AG04449 (cell line): ENCODE measurements at regions not wholly inside any gene's neighbourhood (a gene's known extent, or its start where the extent isn't known, plus 50 kb on each side); places are given as distances from the start of the nearest gene placed in this dataset.

Experiments used
- CTCF ChIA-PET: fragments of 350-600 bp; formaldehyde crosslinking; extraction: SDS; loops from one replicate; lab custom pipeline; 2021; ENCODE audit warnings: antibody characterized with exemption; lab: Yijun Ruan, JAX
- POLR2A ChIA-PET: fragments of 400-600, 350-600 bp; formaldehyde crosslinking; extraction: SDS; loops from one replicate; lab custom pipeline; 2020; ENCODE audit warnings: antibody characterized with exemption, inconsistent platforms; lab: Yijun Ruan, JAX
- DNase-seq: peaks from one replicate; pipeline ENCODE4 v3.0.0-alpha.2; 2010; ENCODE audit warnings: low read depth, low spot score
- H3K4me3 ChIP-seq: 2 replicates; pipeline ENCODE4 v1.5.1; 2011; ENCODE audit warnings: low read depth, mild to moderate bottlenecking, control low read depth, low read length
- TF ChIP-seq, protein P1 (sequence below): IDR thresholded peaks from one replicate; pipeline ENCODE4 v1.5.1; 2011; ENCODE audit warnings: mild to moderate bottlenecking, moderate library complexity, low read length, control low read depth, inconsistent platforms; ENCODE audit not compliant: insufficient read depth; ENCODE audit errors: missing control alignments

DNA sequence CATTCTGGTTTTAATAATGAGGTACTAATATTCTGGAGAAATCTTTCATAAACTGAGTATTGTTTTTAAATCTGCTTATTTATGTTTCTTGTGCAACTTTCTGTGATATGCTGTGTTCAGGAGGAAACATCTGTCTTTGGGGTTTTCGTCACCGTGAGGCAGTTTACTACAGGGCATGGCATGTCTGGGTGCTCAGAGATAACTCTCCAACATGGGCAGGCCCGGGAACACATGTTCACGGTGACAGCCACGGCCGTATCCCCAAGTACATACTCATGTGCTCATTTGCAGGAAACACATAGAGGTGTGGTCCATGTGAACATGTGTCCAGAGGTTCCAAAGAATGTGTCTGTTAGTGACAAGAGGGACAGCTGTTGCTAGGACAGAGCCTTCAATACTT lies 62.1 kb upstream of the CNKSR3 start:
- TF ChIP-seq, protein P1, sequence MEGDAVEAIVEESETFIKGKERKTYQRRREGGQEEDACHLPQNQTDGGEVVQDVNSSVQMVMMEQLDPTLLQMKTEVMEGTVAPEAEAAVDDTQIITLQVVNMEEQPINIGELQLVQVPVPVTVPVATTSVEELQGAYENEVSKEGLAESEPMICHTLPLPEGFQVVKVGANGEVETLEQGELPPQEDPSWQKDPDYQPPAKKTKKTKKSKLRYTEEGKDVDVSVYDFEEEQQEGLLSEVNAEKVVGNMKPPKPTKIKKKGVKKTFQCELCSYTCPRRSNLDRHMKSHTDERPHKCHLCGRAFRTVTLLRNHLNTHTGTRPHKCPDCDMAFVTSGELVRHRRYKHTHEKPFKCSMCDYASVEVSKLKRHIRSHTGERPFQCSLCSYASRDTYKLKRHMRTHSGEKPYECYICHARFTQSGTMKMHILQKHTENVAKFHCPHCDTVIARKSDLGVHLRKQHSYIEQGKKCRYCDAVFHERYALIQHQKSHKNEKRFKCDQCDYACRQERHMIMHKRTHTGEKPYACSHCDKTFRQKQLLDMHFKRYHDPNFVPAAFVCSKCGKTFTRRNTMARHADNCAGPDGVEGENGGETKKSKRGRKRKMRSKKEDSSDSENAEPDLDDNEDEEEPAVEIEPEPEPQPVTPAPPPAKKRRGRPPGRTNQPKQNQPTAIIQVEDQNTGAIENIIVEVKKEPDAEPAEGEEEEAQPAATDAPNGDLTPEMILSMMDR, result no peak
- POLR2A ChIA-PET, result no interaction called here
- no peak for DNase-seq
- CTCF ChIA-PET, result no interaction called here
- no peak overlapping the region for H3K4me3 ChIP-seq

DNA sequence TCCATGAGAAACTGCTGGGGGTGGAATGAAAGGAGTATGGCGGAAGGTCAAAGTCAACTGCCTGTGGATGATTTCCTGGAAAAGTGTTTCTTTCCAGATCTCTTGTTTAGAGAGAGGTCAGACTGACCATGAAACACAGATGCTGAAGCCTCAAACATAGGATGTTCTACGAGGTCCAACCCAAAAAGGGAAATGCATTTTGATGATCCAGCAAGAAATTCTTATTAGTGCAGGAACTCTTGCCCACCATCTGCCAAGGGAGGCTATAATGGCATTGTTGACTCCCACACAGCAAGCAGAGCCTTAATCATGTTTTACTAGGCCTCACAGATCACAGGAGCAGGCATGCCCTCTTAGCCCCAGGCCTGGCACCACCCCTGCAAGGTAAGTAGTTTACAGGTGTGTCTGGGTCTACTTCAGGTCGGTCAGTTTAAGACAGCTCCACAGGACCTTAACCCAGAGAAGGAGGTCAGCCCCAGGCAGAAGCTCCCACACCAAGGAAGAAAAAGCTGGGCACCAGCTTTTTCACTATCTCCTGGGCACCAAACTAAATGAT lies 67.6 kb upstream of the CNKSR3 start:
- H3K4me3 ChIP-seq, result no peak overlapping the region
- no peak for DNase-seq
- CTCF ChIA-PET, result no interaction called here
- TF ChIP-seq, protein P1, result no peak
- POLR2A ChIA-PET, result no interaction called here

DNA sequence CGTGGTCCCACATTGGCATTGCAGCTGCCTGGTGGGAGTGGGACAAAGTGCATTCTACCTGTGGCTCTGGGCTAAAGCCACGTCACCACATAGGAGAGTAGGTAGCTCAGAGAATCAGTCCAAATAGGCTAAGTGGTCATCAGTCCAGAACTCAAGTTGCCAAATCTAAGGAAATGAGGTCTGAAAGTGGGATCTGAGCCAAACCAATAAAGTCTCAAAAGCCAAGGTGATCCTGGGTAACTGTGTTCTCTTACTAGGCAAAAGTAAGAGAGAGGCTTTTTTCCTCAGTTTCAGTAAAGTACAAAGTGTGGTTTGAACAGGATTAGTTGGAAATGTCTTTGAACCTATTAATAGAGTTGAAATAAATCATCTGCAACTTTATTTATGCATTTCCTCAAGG lies 68.6 kb upstream of the CNKSR3 start:
- POLR2A ChIA-PET, result no interaction called here
- TF ChIP-seq, protein P1, result no peak
- no peak for DNase-seq
- H3K4me3 ChIP-seq, result no peak overlapping the region
- CTCF ChIA-PET, result no interaction called here

DNA sequence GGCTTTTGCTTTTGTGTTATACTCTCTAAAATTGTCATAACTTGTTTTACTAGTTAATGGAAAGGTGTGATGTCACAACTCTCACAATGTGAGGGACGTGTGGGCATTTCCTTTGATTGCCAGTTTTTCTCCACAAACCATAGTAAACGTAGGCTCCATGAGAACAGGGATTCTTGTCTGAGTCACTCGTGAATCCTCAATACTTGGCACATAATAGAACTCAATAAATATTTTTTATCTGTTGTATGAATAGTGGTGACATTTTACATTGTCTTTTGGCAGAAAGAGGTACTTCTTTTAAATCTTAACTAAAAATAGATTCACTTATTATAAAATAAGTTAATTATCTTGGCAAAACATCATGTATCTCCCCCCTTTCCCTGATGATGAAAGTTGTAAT lies 69.0 kb upstream of the CNKSR3 start:
- CTCF ChIA-PET, result no interaction called here
- TF ChIP-seq, protein P1, result no peak
- DNase-seq, result no peak
- H3K4me3 ChIP-seq, result no peak overlapping the region
- POLR2A ChIA-PET, result no interaction called here

DNA sequence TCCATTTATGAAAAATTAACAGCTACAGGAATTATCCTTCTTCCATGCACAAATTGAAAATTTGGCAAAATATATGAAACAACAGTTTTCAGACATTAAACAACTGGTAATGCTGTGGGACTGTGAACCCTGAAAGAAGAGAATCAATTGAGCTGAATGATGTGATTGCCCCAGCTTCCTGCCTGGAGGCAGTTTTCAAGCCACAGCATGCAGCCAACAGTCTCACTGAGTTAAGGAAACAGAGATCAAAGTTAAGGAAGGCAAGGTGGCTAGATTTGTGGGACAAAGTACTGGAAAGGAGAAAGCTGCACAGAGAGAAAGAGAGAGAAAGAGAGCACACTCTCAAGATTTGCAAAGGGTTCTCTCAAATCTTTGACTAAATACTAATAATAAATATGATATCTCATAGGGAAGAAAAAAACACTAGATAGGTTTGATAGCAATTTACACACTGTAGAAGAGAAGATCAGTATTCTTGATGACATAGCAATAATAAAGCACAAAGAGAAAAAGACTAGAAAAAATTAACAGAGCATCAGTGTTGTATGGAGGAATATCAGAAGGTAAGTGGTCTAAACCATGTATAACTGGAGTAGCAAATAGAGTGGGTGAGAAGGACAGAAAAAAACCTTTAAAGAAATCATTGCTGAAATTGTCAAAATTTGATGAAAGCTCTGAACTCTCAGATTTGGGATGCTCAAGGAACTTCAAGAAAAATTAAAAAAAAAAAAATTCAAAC lies 70.1 kb upstream of the CNKSR3 start:
- POLR2A ChIA-PET, result no interaction called here
- TF ChIP-seq, protein P1, result no peak
- CTCF ChIA-PET, result interaction anchor here (0.9 kb wide), 1 partner anchor 25 kb away, joined by 3 read pairs; no protein-coding TSS in a partner anchor
- no peak overlapping the region for H3K4me3 ChIP-seq
- no peak for DNase-seq

DNA sequence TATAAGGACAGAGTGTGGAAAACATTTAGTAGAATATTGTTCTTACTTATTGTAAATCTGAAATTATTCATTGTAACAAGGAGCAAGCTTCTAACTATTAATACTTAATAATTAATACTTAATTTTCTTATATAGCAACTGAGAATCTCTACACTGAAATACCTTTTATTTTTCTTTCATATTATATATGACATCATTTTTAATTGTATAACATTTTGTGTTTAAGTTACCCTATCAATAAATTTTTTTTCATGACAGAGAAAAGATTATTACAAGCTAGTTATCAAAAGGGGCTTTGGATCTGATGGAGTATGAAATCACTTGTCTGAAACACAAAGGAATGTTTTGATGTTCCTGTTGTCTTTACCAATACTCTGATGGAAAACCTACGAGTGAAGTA lies 72.2 kb upstream of the CNKSR3 start:
- no peak for DNase-seq
- ChIA-PET POLR2A (no interaction called here), CTCF (interaction anchor here (0.6 kb wide), 1 partner anchor 82 kb away, joined by 3 read pairs; no protein-coding TSS in a partner anchor)
- no peak overlapping the region for H3K4me3 ChIP-seq
- TF ChIP-seq, protein P1, result no peak
